ENCODE measurements at regions not wholly inside any gene's neighbourhood (a gene's known extent, or its start where the extent isn't known, plus 50 kb on each side); places are given as distances from the start of the nearest gene placed in this dataset.

GRCh38 chr14:26917086-26917485, 319.3 kb upstream of the NOVA1 start:
- CTCF ChIA-PET = interaction anchor here (0.6 kb wide), 1 partner anchor 256 kb away, joined by 3 read pairs; no protein-coding TSS in a partner anchor
- ATAC-seq (ENCODE audit: low read depth) = no peak
- TF ChIP-seq EZH2 (IDR thresholded peaks at IDR 0.05; ENCODE audit: borderline replicate concordance, insufficient read depth, low read depth, low read length, poor library complexity, severe bottlenecking) = no peak
- no peak for TF ChIP-seq CTCF (IDR thresholded peaks at IDR 0.05)

GRCh38 chr14:26925876-26926584, 328.2 kb upstream of the NOVA1 start:
- CTCF ChIA-PET = no interaction called here
- TF ChIP-seq EZH2 (IDR thresholded peaks at IDR 0.05; ENCODE audit: borderline replicate concordance, insufficient read depth, low read depth, low read length, poor library complexity, severe bottlenecking) (no peak), CTCF (IDR thresholded peaks at IDR 0.05) (no peak)
- WGBS (ENCODE audit: insufficient coverage) = 84% methylated on average over 4 of the region's 8 CpGs

More at GRCh38 chr14:26917086-26917485, 319.3 kb upstream of the NOVA1 start:
- POLR2A ChIA-PET = no interaction called here
- no peak overlapping the region for H3K4me2 ChIP-seq (replicated peaks; ENCODE audit: low read depth, low read length, poor library complexity, severe bottlenecking)
- H3K27me3 Mint-ChIP-seq = no peaks in the 10 kb centered on the region
- H3K27me3 ChIP-seq (replicated peaks in 1 of 4; ENCODE audit: control extremely low read depth in 1 of 4, control insufficient read depth in 3 of 4, insufficient read depth in 4 of 4, low read length in 3 of 4) = no peaks in the 10 kb centered on the region
- H3K4me3 Mint-ChIP-seq = no peak overlapping the region
- no peak overlapping the region for H3K4me3 ChIP-seq (ENCODE audit: control extremely low read depth in 1 of 5, extremely low read depth in 1 of 5, insufficient read depth in 1 of 5, low read depth in 2 of 5, low read length in 4 of 5)
- H3K4me1 Mint-ChIP-seq = no peaks in the 10 kb centered on the region
- H3K9me3 Mint-ChIP-seq (ENCODE audit: insufficient read depth) = peaks cover 2% of the 10 kb centered on the region
- H3K36me3 ChIP-seq (replicated peaks in 1 of 2; ENCODE audit: control extremely low read depth in 1 of 2, control insufficient read depth in 1 of 2, extremely low read depth in 1 of 2, insufficient read depth in 2 of 2, low read length in 1 of 2) = no peaks in the 10 kb centered on the region
- H3K79me2 ChIP-seq (ENCODE audit: control insufficient read depth, insufficient read depth, low read length) = no peaks in the 10 kb centered on the region
- H4K20me1 ChIP-seq (ENCODE audit: control insufficient read depth, insufficient read depth, low read length, poor library complexity, severe bottlenecking) = no peaks in the 10 kb centered on the region
- DNase-seq = no peak
- WGBS (ENCODE audit: insufficient coverage) = no CpG with 5 or more reads among the region's 1 CpG
- H3K27ac ChIP-seq (ENCODE audit: low read length in 2 of 2) = no peak overlapping the region
- intact Hi-C loops (cut with micrococcal nuclease) = no loop called here
- no peaks in the 10 kb centered on the region for H3K4me1 ChIP-seq (ENCODE audit: control insufficient read depth in 2 of 2, insufficient read depth in 2 of 2, low read length in 2 of 2)
- H2AFZ ChIP-seq (ENCODE audit: insufficient read depth, low read depth, low read length, poor library complexity, severe bottlenecking) = no peak overlapping the region
- H3K9me3 ChIP-seq (ENCODE audit: control extremely low read depth in 1 of 3, control insufficient read depth in 2 of 3, insufficient read depth in 1 of 3, low read length in 2 of 3) = no peaks in the 10 kb centered on the region
- no peak overlapping the region for H3K27ac Mint-ChIP-seq
- H3K9ac ChIP-seq (ENCODE audit: low read length) = no peak overlapping the region

More at GRCh38 chr14:26925876-26926584, 328.2 kb upstream of the NOVA1 start:
- no peaks in the 10 kb centered on the region for H3K9me3 ChIP-seq (ENCODE audit: control extremely low read depth in 1 of 3, control insufficient read depth in 2 of 3, insufficient read depth in 1 of 3, low read length in 2 of 3)
- H3K4me3 ChIP-seq (ENCODE audit: control extremely low read depth in 1 of 5, extremely low read depth in 1 of 5, insufficient read depth in 1 of 5, low read depth in 2 of 5, low read length in 4 of 5) = no peak overlapping the region
- no peak overlapping the region for H3K27ac ChIP-seq (ENCODE audit: low read length in 2 of 2)
- no peaks in the 10 kb centered on the region for H3K27me3 Mint-ChIP-seq
- H3K4me1 Mint-ChIP-seq = no peaks in the 10 kb centered on the region
- no peaks in the 10 kb centered on the region for H3K4me1 ChIP-seq (ENCODE audit: control insufficient read depth in 2 of 2, insufficient read depth in 2 of 2, low read length in 2 of 2)
- H3K4me3 Mint-ChIP-seq = no peak overlapping the region
- H3K27me3 ChIP-seq (replicated peaks in 1 of 4; ENCODE audit: control extremely low read depth in 1 of 4, control insufficient read depth in 3 of 4, insufficient read depth in 4 of 4, low read length in 3 of 4) = no peaks in the 10 kb centered on the region
- POLR2A ChIA-PET = no interaction called here
- H3K9ac ChIP-seq (ENCODE audit: low read length) = no peak overlapping the region
- intact Hi-C loops (cut with micrococcal nuclease) = no loop called here
- H4K20me1 ChIP-seq (ENCODE audit: control insufficient read depth, insufficient read depth, low read length, poor library complexity, severe bottlenecking) = no peaks in the 10 kb centered on the region
- no peak overlapping the region for H3K4me2 ChIP-seq (replicated peaks; ENCODE audit: low read depth, low read length, poor library complexity, severe bottlenecking)
- no peak overlapping the region for H3K27ac Mint-ChIP-seq
- no peaks in the 10 kb centered on the region for H3K36me3 ChIP-seq (replicated peaks in 1 of 2; ENCODE audit: control extremely low read depth in 1 of 2, control insufficient read depth in 1 of 2, extremely low read depth in 1 of 2, insufficient read depth in 2 of 2, low read length in 1 of 2)
- no peaks in the 10 kb centered on the region for H3K79me2 ChIP-seq (ENCODE audit: control insufficient read depth, insufficient read depth, low read length)
- H3K9me3 Mint-ChIP-seq (ENCODE audit: insufficient read depth) = peaks cover 4% of the 10 kb centered on the region
- no peak for DNase-seq
- ATAC-seq (ENCODE audit: low read depth) = no peak
- H2AFZ ChIP-seq (ENCODE audit: insufficient read depth, low read depth, low read length, poor library complexity, severe bottlenecking) = no peak overlapping the region
